Liver (tissue), 8 donors: ENCODE measurements at regions not wholly inside any gene's neighbourhood (a gene's known extent, or its start where the extent isn't known, plus 50 kb on each side); places are given as distances from the start of the nearest gene placed in this dataset.

Experiments used
- DNase-seq: peaks from one replicate; pipeline ENCODE4 v3.0.0-alpha.2; 2017; ENCODE audit warnings: low spot score
- H3K27ac ChIP-seq, 2 donors: one replicate each; pipeline ENCODE4 v1.7.0; 2013; ENCODE audit warnings: inconsistent platforms in 2 of 2, low read length in 2 of 2, control low read depth in 1 of 2, low read depth in 1 of 2, mild to moderate bottlenecking in 1 of 2
- H3K27me3 ChIP-seq, 4 donors: one replicate each; pipeline versions ENCODE4 v1.6.1 to v1.7.0; 2013; ENCODE audit warnings: low read length in 3 of 4, inconsistent platforms in 1 of 4, mild to moderate bottlenecking in 1 of 4, moderate library complexity in 1 of 4; ENCODE audit not compliant: control insufficient read depth in 4 of 4, insufficient read depth in 4 of 4
- H3K36me3 ChIP-seq, 4 donors: one replicate each; pipeline versions ENCODE4 v1.6.1 to v1.7.0; 2013; ENCODE audit warnings: low read length in 3 of 4, mild to moderate bottlenecking in 3 of 4, low read depth in 1 of 4, moderate library complexity in 1 of 4; ENCODE audit not compliant: control insufficient read depth in 4 of 4, insufficient read depth in 3 of 4
- H3K4me1 ChIP-seq, 4 donors: one replicate each; pipeline versions ENCODE4 v1.6.1 to v1.7.0; 2013; ENCODE audit warnings: low read length in 3 of 4, mild to moderate bottlenecking in 3 of 4, moderate library complexity in 1 of 4; ENCODE audit not compliant: control insufficient read depth in 4 of 4, insufficient read depth in 4 of 4
- H3K4me3 ChIP-seq, 3 donors: one replicate each; pipeline versions ENCODE4 v1.6.1 to v1.7.0; 2013; ENCODE audit warnings: low read length in 3 of 3, control low read depth in 1 of 3, low read depth in 1 of 3, mild to moderate bottlenecking in 1 of 3
- H3K9ac ChIP-seq, 2 donors: one replicate each; pipeline ENCODE4 v1.7.0; 2013; ENCODE audit warnings: low read length in 2 of 2, mild to moderate bottlenecking in 2 of 2, moderate library complexity in 2 of 2, control low read depth in 1 of 2, low read depth in 1 of 2
- H3K9me3 ChIP-seq, 4 donors: one replicate each; pipeline versions ENCODE4 v1.6.1 to v1.7.0; 2013; ENCODE audit warnings: low read length in 3 of 4; ENCODE audit not compliant: control insufficient read depth in 4 of 4
- CTCF ChIP-seq: fragments of 150-350 bp; IDR thresholded peaks from 2 replicates; pipeline ENCODE4 v1.5.1; 2017; ENCODE audit warnings: improper control_type of control experiment, low read depth, low read length; ENCODE audit not compliant: missing input control
- EGR1 ChIP-seq, 2 donors: IDR thresholded peaks; 2 replicates each; pipeline ENCODE4 v1.6.1; 2016 to 2018; ENCODE audit warnings: antibody characterized with exemption in 2 of 2, low read depth in 2 of 2
- FOXA1 ChIP-seq: IDR thresholded peaks from 2 replicates; pipeline ENCODE4 v1.6.1; 2016; ENCODE audit warnings: antibody characterized with exemption
- FOXA2 ChIP-seq: IDR thresholded peaks from 2 replicates; pipeline ENCODE4 v1.6.1; 2016; ENCODE audit warnings: antibody characterized with exemption
- GABPA ChIP-seq, 2 donors: IDR thresholded peaks in 1 of 2; conservative IDR thresholded peaks in 1 of 2; 2 replicates each; pipeline ENCODE4 v1.6.1; 2016; ENCODE audit warnings: antibody characterized with exemption in 2 of 2, mild to moderate bottlenecking in 1 of 2, moderate library complexity in 1 of 2
- HNF4A ChIP-seq, 2 donors: conservative IDR thresholded peaks; 2 replicates each; pipeline ENCODE4 v1.6.1; 2016; ENCODE audit warnings: antibody characterized with exemption in 2 of 2, mild to moderate bottlenecking in 2 of 2
- HNF4G ChIP-seq: IDR thresholded peaks from 2 replicates; pipeline ENCODE4 v1.6.1; 2016; ENCODE audit warnings: antibody characterized with exemption
- JUND ChIP-seq, 2 donors: IDR thresholded peaks; 2 replicates each; pipeline ENCODE4 v1.6.1; 2016; ENCODE audit warnings: antibody characterized with exemption in 2 of 2
- NR2F2 ChIP-seq: IDR thresholded peaks from 2 replicates; pipeline ENCODE4 v1.6.1; 2016; ENCODE audit warnings: antibody characterized with exemption
- RAD21 ChIP-seq, 2 donors: IDR thresholded peaks; 2 replicates each; pipeline ENCODE4 v1.6.1; 2016; ENCODE audit warnings: antibody characterized with exemption in 2 of 2, mild to moderate bottlenecking in 2 of 2
- RXRA ChIP-seq, 2 donors: IDR thresholded peaks; 2 replicates each; pipeline ENCODE4 v1.6.1; 2017 to 2018; ENCODE audit warnings: antibody characterized with exemption in 2 of 2, mild to moderate bottlenecking in 1 of 2
- SP1 ChIP-seq: IDR thresholded peaks from 2 replicates; pipeline ENCODE4 v1.6.1; 2018; ENCODE audit warnings: antibody characterized with exemption, mild to moderate bottlenecking
- TAF1 ChIP-seq: conservative IDR thresholded peaks from 2 replicates; pipeline ENCODE4 v1.6.1; 2016; ENCODE audit warnings: antibody characterized with exemption, mild to moderate bottlenecking
- YY1 ChIP-seq: IDR thresholded peaks from 2 replicates; pipeline ENCODE4 v1.6.1; 2016; ENCODE audit warnings: antibody characterized with exemption, mild to moderate bottlenecking
- ZBTB33 ChIP-seq: IDR thresholded peaks from 2 replicates; pipeline ENCODE4 v1.6.1; 2016; ENCODE audit warnings: antibody characterized with exemption
- WGBS: extraction: QIAGEN DNeasy Blood & Tissue Kit; methylation state at CpG from one replicate; pipeline ENCODE4 v1.1.7; 2013; 5-methylcytosine and 5-hydroxymethylcytosine counted together
- TF ChIP-seq, protein P1 (sequence below): IDR thresholded peaks from 2 replicates; pipeline ENCODE4 v1.6.1; 2016; ENCODE audit warnings: antibody characterized with exemption
- TF ChIP-seq, protein P2 (sequence below): IDR thresholded peaks from 2 replicates; pipeline ENCODE4 v1.6.1; 2016; ENCODE audit warnings: antibody characterized with exemption, mild to moderate bottlenecking
- TF ChIP-seq, protein P3 (sequence below): IDR thresholded peaks from 2 replicates; pipeline ENCODE4 v1.6.1; 2016; ENCODE audit warnings: antibody characterized with exemption
- donor health status: healthy.
- donor health status: healthy.
- donor health status: healthy.
- donor health status: healthy.
- donor health status: healthy.

GRCh38 chr13:87311165-87311564 lies 360.0 kb upstream of the SLITRK5 start:
- WGBS = 77% methylated on average over 2 of the region's 2 CpGs
- no peak for TF ChIP-seq RXRA (IDR thresholded peaks at IDR 0.05)
- TF ChIP-seq, protein P1, sequence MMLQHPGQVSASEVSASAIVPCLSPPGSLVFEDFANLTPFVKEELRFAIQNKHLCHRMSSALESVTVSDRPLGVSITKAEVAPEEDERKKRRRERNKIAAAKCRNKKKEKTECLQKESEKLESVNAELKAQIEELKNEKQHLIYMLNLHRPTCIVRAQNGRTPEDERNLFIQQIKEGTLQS = no peak
- no peak for TF ChIP-seq SP1

DNA sequence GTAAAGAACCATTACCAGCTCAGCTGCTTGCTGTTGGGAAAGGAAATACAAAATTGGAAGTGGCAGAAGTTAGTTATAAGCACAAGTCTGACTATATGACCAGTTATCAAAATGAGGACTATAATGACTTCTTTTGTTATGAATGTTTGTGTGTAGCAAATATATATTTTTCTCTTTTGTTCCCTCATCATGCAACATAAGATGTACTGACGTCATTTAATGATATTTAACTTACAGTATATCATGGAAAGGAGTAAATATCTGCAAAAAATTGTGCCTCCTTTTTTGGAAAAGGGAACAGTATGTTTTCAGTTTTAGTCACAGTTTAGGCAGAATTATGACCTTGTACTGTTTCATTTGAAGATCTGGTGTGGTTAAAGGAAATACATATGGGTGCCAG lies 356.3 kb upstream of the SLITRK5 start:
- no peak for DNase-seq
- Histone ChIP-seq H3K9me3 (no peaks in the 10 kb centered on the region), H3K27ac (no peak overlapping the region), H3K9ac (no peak overlapping the region), H3K27me3 (no peaks in the 10 kb centered on the region), H3K4me1 (no peaks in the 10 kb centered on the region), H3K36me3 (no peaks in the 10 kb centered on the region), H3K4me3 (no peak overlapping the region)
- WGBS = 43% methylated on average over 1 of the region's 1 CpG
- TF ChIP-seq FOXA1 (no peak), NR2F2 (no peak), GABPA (IDR thresholded peaks at IDR 0.05 in 1 of 2, conservative IDR thresholded peaks at IDR 0.05 in 1 of 2) (no peak), RAD21 (IDR thresholded peaks at IDR 0.05) (no peak), HNF4A (conservative IDR thresholded peaks at IDR 0.05) (no peak), YY1 (no peak), TAF1 (no peak), HNF4G (no peak), ZBTB33 (no peak), JUND (IDR thresholded peaks at IDR 0.05) (no peak), FOXA2 (no peak), RXRA (IDR thresholded peaks at IDR 0.05) (no peak), EGR1 (IDR thresholded peaks at IDR 0.05; ENCODE audit: low read depth in 2 of 2) (no peak), SP1 (no peak), CTCF (no peak)
- TF ChIP-seq, protein P1 = no peak
- TF ChIP-seq, protein P2, sequence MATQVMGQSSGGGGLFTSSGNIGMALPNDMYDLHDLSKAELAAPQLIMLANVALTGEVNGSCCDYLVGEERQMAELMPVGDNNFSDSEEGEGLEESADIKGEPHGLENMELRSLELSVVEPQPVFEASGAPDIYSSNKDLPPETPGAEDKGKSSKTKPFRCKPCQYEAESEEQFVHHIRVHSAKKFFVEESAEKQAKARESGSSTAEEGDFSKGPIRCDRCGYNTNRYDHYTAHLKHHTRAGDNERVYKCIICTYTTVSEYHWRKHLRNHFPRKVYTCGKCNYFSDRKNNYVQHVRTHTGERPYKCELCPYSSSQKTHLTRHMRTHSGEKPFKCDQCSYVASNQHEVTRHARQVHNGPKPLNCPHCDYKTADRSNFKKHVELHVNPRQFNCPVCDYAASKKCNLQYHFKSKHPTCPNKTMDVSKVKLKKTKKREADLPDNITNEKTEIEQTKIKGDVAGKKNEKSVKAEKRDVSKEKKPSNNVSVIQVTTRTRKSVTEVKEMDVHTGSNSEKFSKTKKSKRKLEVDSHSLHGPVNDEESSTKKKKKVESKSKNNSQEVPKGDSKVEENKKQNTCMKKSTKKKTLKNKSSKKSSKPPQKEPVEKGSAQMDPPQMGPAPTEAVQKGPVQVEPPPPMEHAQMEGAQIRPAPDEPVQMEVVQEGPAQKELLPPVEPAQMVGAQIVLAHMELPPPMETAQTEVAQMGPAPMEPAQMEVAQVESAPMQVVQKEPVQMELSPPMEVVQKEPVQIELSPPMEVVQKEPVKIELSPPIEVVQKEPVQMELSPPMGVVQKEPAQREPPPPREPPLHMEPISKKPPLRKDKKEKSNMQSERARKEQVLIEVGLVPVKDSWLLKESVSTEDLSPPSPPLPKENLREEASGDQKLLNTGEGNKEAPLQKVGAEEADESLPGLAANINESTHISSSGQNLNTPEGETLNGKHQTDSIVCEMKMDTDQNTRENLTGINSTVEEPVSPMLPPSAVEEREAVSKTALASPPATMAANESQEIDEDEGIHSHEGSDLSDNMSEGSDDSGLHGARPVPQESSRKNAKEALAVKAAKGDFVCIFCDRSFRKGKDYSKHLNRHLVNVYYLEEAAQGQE = no peak
- TF ChIP-seq, protein P3, sequence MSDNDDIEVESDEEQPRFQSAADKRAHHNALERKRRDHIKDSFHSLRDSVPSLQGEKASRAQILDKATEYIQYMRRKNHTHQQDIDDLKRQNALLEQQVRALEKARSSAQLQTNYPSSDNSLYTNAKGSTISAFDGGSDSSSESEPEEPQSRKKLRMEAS = no peak

More at GRCh38 chr13:87311165-87311564, 360.0 kb upstream of the SLITRK5 start:
- Histone ChIP-seq H3K9me3 (no peaks in the 10 kb centered on the region), H3K36me3 (no peaks in the 10 kb centered on the region), H3K4me3 (no peak overlapping the region), H3K27ac (no peak overlapping the region), H3K27me3 (no peaks in the 10 kb centered on the region), H3K9ac (no peak overlapping the region), H3K4me1 (no peaks in the 10 kb centered on the region)
- DNase-seq = no peak
